ENCODE measurements at regions not wholly inside any gene's neighbourhood (a gene's known extent, or its start where the extent isn't known, plus 50 kb on each side); places are given as distances from the start of the nearest gene placed in this dataset.

- H3K4me3 ChIP-seq (ENCODE audit: low read length), result no peak overlapping the region
- H3K36me3 ChIP-seq (ENCODE audit: insufficient read depth, low read length), result no peaks in the 10 kb centered on the region
- no peak overlapping the region for H3K27ac ChIP-seq (ENCODE audit: low read depth, low read length)
- WGBS, result 94% methylated on average over 5 of the region's 5 CpGs
- H3K9me3 ChIP-seq (ENCODE audit: insufficient read depth, low read depth, low read length), result peaks cover 4% of the 10 kb centered on the region; the same call in 1 of the 2 replicates
- H3K9ac ChIP-seq (ENCODE audit: low read depth, low read length), result no peak overlapping the region
- no peaks in the 10 kb centered on the region for H3K4me1 ChIP-seq (ENCODE audit: insufficient read depth, low read length)
- H3K27me3 ChIP-seq (ENCODE audit: insufficient read depth, low read length), result no peaks in the 10 kb centered on the region
These were observed 145.4 kb upstream of the TMEM170B start for GRCh38 chr6:11391934-11392777.

DNA sequence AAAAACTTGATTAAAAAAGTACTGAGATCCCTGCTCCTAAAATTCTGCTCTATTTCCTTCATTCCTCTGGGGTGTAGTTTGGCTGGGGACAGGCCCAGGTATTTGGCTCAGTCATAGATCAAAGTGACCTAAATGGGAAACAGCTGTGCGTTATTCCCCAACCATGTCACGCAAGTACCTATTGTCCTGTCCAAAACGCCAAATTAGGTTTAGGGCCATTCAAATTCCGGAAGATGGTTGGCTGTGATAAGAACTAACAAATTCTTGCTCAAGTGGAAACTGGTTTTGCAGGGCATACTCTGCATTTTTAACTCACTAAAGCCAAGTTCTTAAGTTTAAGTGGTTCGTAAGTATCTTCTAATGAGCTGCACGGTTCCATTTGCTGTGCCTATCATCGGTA lies 147.6 kb upstream of the TMEM170B start:
- 0 out of 2 replicates have a peak, but pooled peaks cover 5% of the 10 kb centered on the region for H3K4me1 ChIP-seq (ENCODE audit: insufficient read depth, low read length)
- no peak overlapping the region for H3K9ac ChIP-seq (ENCODE audit: low read depth, low read length)
- WGBS, result 96% methylated on average over 7 of the region's 7 CpGs
- no peaks in the 10 kb centered on the region for H3K36me3 ChIP-seq (ENCODE audit: insufficient read depth, low read length)
- H3K9me3 ChIP-seq (ENCODE audit: insufficient read depth, low read depth, low read length), result peaks cover 4% of the 10 kb centered on the region; the same call in 1 of the 2 replicates
- H3K27me3 ChIP-seq (ENCODE audit: insufficient read depth, low read length), result no peaks in the 10 kb centered on the region
- H3K4me3 ChIP-seq (ENCODE audit: low read length), result no peak overlapping the region
- no peak overlapping the region for H3K27ac ChIP-seq (ENCODE audit: low read depth, low read length)

DNA sequence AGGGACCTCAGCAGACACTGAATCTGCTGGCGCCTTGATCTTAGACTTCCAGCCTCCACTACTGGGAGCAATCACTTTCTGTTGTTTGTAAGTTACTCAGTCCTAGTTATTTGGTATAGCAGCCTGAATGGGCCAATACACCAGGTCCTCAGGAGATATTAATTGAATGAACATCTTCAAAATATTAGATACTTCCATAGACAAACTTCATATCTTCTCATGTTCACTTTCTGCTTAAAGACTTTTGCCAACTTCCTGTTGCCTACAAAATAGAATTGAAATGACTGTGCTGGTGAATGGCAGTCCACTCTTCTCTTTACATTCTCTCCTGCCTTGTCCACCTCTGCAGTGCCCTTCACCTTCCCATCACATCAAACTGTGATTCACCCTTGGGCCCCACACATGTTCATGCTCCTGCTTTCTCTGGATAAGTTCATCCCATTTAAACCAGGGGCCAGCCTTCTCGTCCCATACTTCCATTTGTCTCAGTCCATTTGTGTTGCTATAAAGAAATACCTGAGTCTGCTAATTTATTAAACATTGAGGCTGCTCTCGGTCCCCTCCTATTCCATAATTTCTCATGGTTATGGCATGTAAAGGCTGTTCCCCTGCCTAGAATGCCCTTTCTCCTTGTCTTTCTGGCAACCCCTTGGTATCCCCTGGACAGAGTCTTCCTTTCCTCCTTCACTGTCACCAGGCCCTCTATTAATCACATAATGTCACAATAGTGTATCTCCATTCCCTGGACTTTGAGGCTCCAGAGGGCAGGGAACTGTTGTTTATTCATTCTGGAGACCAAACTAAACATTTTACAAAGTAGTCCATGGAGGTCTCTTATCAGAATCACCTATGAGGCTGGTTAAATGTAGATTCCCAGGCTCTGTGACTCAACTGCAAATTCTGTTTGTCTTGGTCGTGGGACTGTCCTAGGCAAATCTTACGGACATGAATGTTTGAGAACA lies 148.3 kb upstream of the TMEM170B start:
- H3K36me3 ChIP-seq (ENCODE audit: insufficient read depth, low read length), result no peaks in the 10 kb centered on the region
- H3K9me3 ChIP-seq (ENCODE audit: insufficient read depth, low read depth, low read length), result peaks cover 4% of the 10 kb centered on the region; the same call in 1 of the 2 replicates
- no peak overlapping the region for H3K27ac ChIP-seq (ENCODE audit: low read depth, low read length)
- H3K9ac ChIP-seq (ENCODE audit: low read depth, low read length), result no peak overlapping the region
- WGBS, result 89% methylated on average over 5 of the region's 5 CpGs
- no peaks in the 10 kb centered on the region for H3K27me3 ChIP-seq (ENCODE audit: insufficient read depth, low read length)
- H3K4me3 ChIP-seq (ENCODE audit: low read length), result no peak overlapping the region
- 0 out of 2 replicates have a peak, but pooled peaks cover 6% of the 10 kb centered on the region for H3K4me1 ChIP-seq (ENCODE audit: insufficient read depth, low read length)

- H3K9me3 ChIP-seq (ENCODE audit: insufficient read depth, low read depth, low read length), result peaks cover 4% of the 10 kb centered on the region; the same call in 1 of the 2 replicates
- 0 out of 2 replicates have a peak, but pooled peaks cover 6% of the 10 kb centered on the region for H3K4me1 ChIP-seq (ENCODE audit: insufficient read depth, low read length)
- WGBS, result 97% methylated on average over 5 of the region's 5 CpGs
- no peaks in the 10 kb centered on the region for H3K36me3 ChIP-seq (ENCODE audit: insufficient read depth, low read length)
- H3K27ac ChIP-seq (ENCODE audit: low read depth, low read length), result no peak overlapping the region
- H3K27me3 ChIP-seq (ENCODE audit: insufficient read depth, low read length), result no peaks in the 10 kb centered on the region
- H3K9ac ChIP-seq (ENCODE audit: low read depth, low read length), result no peak overlapping the region
- H3K4me3 ChIP-seq (ENCODE audit: low read length), result no peak overlapping the region
These were observed 149.7 kb upstream of the TMEM170B start for GRCh38 chr6:11387707-11388430.

DNA sequence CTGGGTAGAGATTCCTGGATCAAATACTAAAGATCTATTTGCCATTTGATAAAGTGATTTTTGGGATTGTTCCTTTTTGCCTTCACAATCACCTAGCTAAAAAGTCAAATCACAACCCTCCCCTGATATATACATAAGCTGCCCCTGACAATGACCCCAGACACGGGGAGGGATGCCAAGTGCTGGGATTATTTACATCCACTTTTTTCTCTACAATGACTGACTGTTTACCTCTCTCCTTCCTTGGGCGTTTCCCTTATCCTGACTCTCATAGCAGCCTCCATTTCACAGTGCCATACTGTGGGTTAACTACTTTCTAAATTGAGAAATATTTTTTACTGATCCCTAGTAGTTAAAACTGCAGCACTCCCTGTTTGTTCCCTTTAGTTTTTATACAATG lies 150.8 kb upstream of the TMEM170B start:
- 76% methylated on average over 2 of the region's 2 CpGs for WGBS
- Histone ChIP-seq H3K9me3 (ENCODE audit: insufficient read depth, low read depth, low read length) (no peaks in the 10 kb centered on the region), H3K4me1 (ENCODE audit: insufficient read depth, low read length) (0 out of 2 replicates have a peak, but pooled peaks cover 6% of the 10 kb centered on the region), H3K9ac (ENCODE audit: low read depth, low read length) (no peak overlapping the region), H3K27ac (ENCODE audit: low read depth, low read length) (no peak overlapping the region), H3K36me3 (ENCODE audit: insufficient read depth, low read length) (no peaks in the 10 kb centered on the region), H3K27me3 (ENCODE audit: insufficient read depth, low read length) (no peaks in the 10 kb centered on the region), H3K4me3 (ENCODE audit: low read length) (no peak overlapping the region)

GRCh38 chr6:11386323-11386722 lies 151.2 kb upstream of the TMEM170B start:
- 94% methylated on average over 4 of the region's 4 CpGs for WGBS
- Histone ChIP-seq H3K4me1 (ENCODE audit: insufficient read depth, low read length) (0 out of 2 replicates have a peak, but pooled peaks cover 6% of the 10 kb centered on the region), H3K27ac (ENCODE audit: low read depth, low read length) (no peak overlapping the region), H3K9ac (ENCODE audit: low read depth, low read length) (no peak overlapping the region), H3K27me3 (ENCODE audit: insufficient read depth, low read length) (no peaks in the 10 kb centered on the region), H3K36me3 (ENCODE audit: insufficient read depth, low read length) (no peaks in the 10 kb centered on the region), H3K4me3 (ENCODE audit: low read length) (no peak overlapping the region), H3K9me3 (ENCODE audit: insufficient read depth, low read depth, low read length) (no peaks in the 10 kb centered on the region)

DNA sequence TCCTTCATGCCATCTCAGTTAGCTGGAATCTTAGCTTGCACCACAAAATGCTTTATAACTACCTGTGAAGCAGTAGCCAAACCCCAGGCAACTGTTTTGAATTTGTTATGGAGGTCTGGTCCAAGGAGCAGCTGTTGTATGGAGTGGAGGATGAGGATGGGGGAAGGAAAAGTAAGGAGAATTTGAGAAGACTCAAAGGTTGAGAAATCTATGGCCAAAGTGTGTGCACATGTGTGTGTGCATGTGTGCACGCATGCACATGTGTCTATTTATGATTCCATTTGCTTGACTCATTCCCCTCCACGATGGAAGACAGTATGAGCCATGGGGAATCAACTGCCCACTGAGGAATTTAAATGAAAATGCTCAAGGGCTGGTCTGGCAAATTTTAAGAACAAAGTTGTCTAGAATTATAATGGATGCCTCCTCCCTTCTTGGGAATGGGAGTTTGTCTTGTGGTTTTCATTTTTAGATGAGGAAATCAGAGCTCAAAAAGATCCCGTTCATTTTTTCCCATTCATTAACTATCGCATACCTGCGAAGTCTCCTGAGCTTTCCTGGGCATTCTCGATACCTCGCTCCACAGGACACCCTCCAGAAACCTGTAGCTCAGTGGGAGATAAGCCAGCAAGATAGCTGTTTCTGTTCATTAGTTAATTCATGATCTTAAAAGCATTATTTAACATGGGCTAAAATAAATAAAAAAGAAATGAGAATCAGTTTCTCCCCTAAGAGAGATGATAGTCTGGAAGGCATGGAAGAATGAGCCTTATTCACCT lies 152.3 kb upstream of the NEDD9 start:
- WGBS, result 79% methylated on average over 7 of the region's 7 CpGs
- Histone ChIP-seq H3K27ac (ENCODE audit: low read depth, low read length) (no peak overlapping the region), H3K9ac (ENCODE audit: low read depth, low read length) (no peak overlapping the region), H3K27me3 (ENCODE audit: insufficient read depth, low read length) (no peaks in the 10 kb centered on the region), H3K36me3 (ENCODE audit: insufficient read depth, low read length) (no peaks in the 10 kb centered on the region), H3K4me1 (ENCODE audit: insufficient read depth, low read length) (0 out of 2 replicates have a peak, but pooled peaks cover 6% of the 10 kb centered on the region), H3K4me3 (ENCODE audit: low read length) (no peak overlapping the region), H3K9me3 (ENCODE audit: insufficient read depth, low read depth, low read length) (no peaks in the 10 kb centered on the region)

- Histone ChIP-seq H3K9ac (ENCODE audit: low read depth, low read length) (no peak overlapping the region), H3K36me3 (ENCODE audit: insufficient read depth, low read length) (no peaks in the 10 kb centered on the region), H3K27ac (ENCODE audit: low read depth, low read length) (no peak overlapping the region), H3K9me3 (ENCODE audit: insufficient read depth, low read depth, low read length) (0 out of 2 replicates have a peak, but pooled peaks cover 5% of the 10 kb centered on the region), H3K4me3 (ENCODE audit: low read length) (no peak overlapping the region), H3K27me3 (ENCODE audit: insufficient read depth, low read length) (no peaks in the 10 kb centered on the region), H3K4me1 (ENCODE audit: insufficient read depth, low read length) (0 out of 2 replicates have a peak, but pooled peaks cover 6% of the 10 kb centered on the region)
- 94% methylated on average over 13 of the region's 13 CpGs for WGBS
These were observed 149.5 kb upstream of the NEDD9 start for GRCh38 chr6:11381801-11382513.

GRCh38 chr6:11380969-11381744 lies 148.7 kb upstream of the NEDD9 start:
- Histone ChIP-seq H3K9me3 (ENCODE audit: insufficient read depth, low read depth, low read length) (peaks cover 9% of the 10 kb centered on the region; the same call in 1 of the 2 replicates), H3K4me1 (ENCODE audit: insufficient read depth, low read length) (0 out of 2 replicates have a peak, but pooled peaks cover 6% of the 10 kb centered on the region), H3K36me3 (ENCODE audit: insufficient read depth, low read length) (no peaks in the 10 kb centered on the region), H3K9ac (ENCODE audit: low read depth, low read length) (no peak overlapping the region), H3K27me3 (ENCODE audit: insufficient read depth, low read length) (no peaks in the 10 kb centered on the region), H3K4me3 (ENCODE audit: low read length) (no peak overlapping the region), H3K27ac (ENCODE audit: low read depth, low read length) (no peak overlapping the region)
- 94% methylated on average over 12 of the region's 12 CpGs for WGBS
